Left lung (tissue), 4 donors: ENCODE measurements at regions not wholly inside any gene's neighbourhood (a gene's known extent, or its start where the extent isn't known, plus 50 kb on each side); places are given as distances from the start of the nearest gene placed in this dataset.

ENCODE experiments used
- ATAC-seq: fragments of 200-7000 bp; cut with Tn5 transposase; one replicate; pipeline ENCODE4 v1.9.1; 2020; ENCODE audit warnings: moderate library complexity
- DNase-seq, 4 donors: peaks; one replicate each; pipeline ENCODE4 v3.0.0-alpha.2; 2013 to 2020
- H3K27ac ChIP-seq, 2 donors: fragments of 200-600 bp; sonication (generic) in 1 of 2; one replicate each; pipeline versions ENCODE4 v1.5.0 to v1.8.0; 2020 to 2021
- H3K27me3 ChIP-seq, 2 donors: fragments of 200-600 bp; sonication (generic) in 1 of 2; one replicate each; pipeline versions ENCODE4 v1.5.0 to v1.8.0; 2020 to 2021
- H3K36me3 ChIP-seq, 2 donors: fragments of 200-600 bp; sonication (generic) in 1 of 2; one replicate each; pipeline versions ENCODE4 v1.5.0 to v1.8.0; 2020 to 2021
- H3K4me1 ChIP-seq, 2 donors: fragments of 200-600 bp; one replicate each; pipeline ENCODE4 v1.8.0; 2021
- H3K4me3 ChIP-seq, 2 donors: fragments of 200-600 bp; sonication (generic) in 1 of 2; one replicate each; pipeline versions ENCODE4 v1.5.0 to v1.8.0; 2020 to 2021; ENCODE audit warnings: mild to moderate bottlenecking in 1 of 2
- H3K9me3 ChIP-seq, 2 donors: fragments of 200-600 bp; sonication (generic) in 1 of 2; one replicate each; pipeline versions ENCODE4 v1.5.0 to v1.8.0; 2020 to 2021
- CTCF ChIP-seq, 2 donors: fragments of 200-600 bp; sonication (generic) in 1 of 2; IDR thresholded peaks; one replicate each; pipeline versions ENCODE4 v1.5.0 to v1.8.0; 2021; ENCODE audit warnings: antibody characterized with exemption in 2 of 2
- intact Hi-C, 2 donors: fragments of 100-400 bp; cut with DNase I; formaldehyde crosslinking; loops; one replicate each; pipeline versions ENCODE4 v1.11.2 to v1.14.2; 2022
- donor health status: DM: no; HTN: yes; CAD: no.
- donor health status: DM: no; HTN: no; CAD: no.

- DNase-seq = no peak
- Histone ChIP-seq H3K27me3 (peaks cover 0 to 17% of the 10 kb centered on the region in 2 donors), H3K36me3 (no peaks in the 10 kb centered on the region), H3K27ac (no peak overlapping the region), H3K4me3 (no peak overlapping the region), H3K9me3 (no peaks in the 10 kb centered on the region), H3K4me1 (peaks cover 15 to 26% of the 10 kb centered on the region in 2 donors)
- no peak for ATAC-seq
- intact Hi-C loops = no loop called here
- no peak for TF ChIP-seq CTCF (IDR thresholded peaks at IDR 0.05)
Observed at GRCh38 chr13:31049833-31050232, 111.9 kb downstream of the HSPH1 start.

DNA sequence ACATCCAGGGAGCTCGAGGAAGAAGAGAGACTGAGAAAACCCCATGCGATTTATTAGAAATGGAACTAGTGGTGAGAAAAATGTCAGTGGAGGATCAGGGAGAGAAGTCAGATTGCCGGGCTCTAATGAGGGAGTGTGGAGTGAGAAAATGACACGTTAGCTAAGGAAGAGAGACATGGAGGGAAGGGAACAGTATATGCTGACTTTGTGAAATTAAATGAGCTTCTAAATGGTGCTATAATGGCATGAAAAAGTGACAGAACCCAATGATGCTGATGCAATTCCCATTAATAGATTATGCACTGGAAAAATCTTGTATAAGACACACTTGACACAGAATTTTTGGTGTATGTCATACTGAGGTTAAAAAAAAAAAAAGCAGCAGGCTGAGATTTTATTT lies 112.6 kb downstream of the HSPH1 start:
- Histone ChIP-seq H3K9me3 (no peaks in the 10 kb centered on the region), H3K4me1 (peaks cover 15 to 34% of the 10 kb centered on the region in 2 donors), H3K4me3 (no peak overlapping the region), H3K27ac (no peak overlapping the region), H3K27me3 (peaks cover 0 to 19% of the 10 kb centered on the region in 2 donors), H3K36me3 (no peaks in the 10 kb centered on the region)
- TF ChIP-seq CTCF (IDR thresholded peaks at IDR 0.05) = no peak
- intact Hi-C loops = no loop called here
- ATAC-seq = no peak
- no peak for DNase-seq

- Histone ChIP-seq H3K4me1 (peaks cover 15 to 38% of the 10 kb centered on the region in 2 donors), H3K36me3 (no peaks in the 10 kb centered on the region), H3K4me3 (no peak overlapping the region), H3K27ac (no peak overlapping the region), H3K9me3 (no peaks in the 10 kb centered on the region), H3K27me3 (peaks cover 0 to 25% of the 10 kb centered on the region in 2 donors)
- DNase-seq = no peak
- TF ChIP-seq CTCF (IDR thresholded peaks at IDR 0.05) = no peak
- ATAC-seq = no peak
- intact Hi-C loops = no loop called here
Observed at GRCh38 chr13:31048521-31048920, 113.2 kb downstream of the HSPH1 start.

- DNase-seq (peak in 3 of 4 donors; percentile 50 to 53 (median 50)), ATAC-seq (peak; percentile 1)
- H3K4me3 ChIP-seq = no peak overlapping the region
Observed at GRCh38 chr13:31046711-31047279, 114.3 kb downstream of the TEX26 start.

More at GRCh38 chr13:31046711-31047279, 114.3 kb downstream of the TEX26 start:
- peaks cover 0 to 21% of the 10 kb centered on the region in 2 donors for H3K27me3 ChIP-seq
- peak overlapping the region; percentile 79 to 84 for H3K27ac ChIP-seq
- no peaks in the 10 kb centered on the region for H3K9me3 ChIP-seq
- TF ChIP-seq CTCF (IDR thresholded peaks at IDR 0.05) = no peak
- intact Hi-C loops = no loop called here
- no peaks in the 10 kb centered on the region for H3K36me3 ChIP-seq
- H3K4me1 ChIP-seq = peaks cover 15 to 38% of the 10 kb centered on the region in 2 donors
